ENCODE measurements at regions not wholly inside any gene's neighbourhood (a gene's known extent, or its start where the extent isn't known, plus 50 kb on each side); places are given as distances from the start of the nearest gene placed in this dataset.

DNA sequence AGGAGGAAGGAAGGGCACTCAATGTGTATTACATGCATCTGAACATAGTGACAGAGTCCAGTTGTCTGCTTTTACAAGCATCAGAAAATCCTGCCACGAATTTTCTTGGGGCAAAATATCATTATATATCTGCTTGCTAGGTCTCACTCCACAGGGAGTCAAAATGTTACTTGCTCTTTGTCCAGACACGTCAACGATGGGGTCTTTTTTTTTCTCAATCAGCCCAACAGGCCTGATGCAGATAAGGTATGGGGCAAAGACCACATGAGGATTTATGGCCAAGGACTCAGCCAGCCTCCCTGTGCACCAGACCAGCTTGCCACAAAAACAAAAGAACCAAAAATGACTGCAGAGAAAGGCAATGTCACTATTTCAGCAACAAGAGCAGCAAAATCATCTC is 323.4 kb upstream of the PKDCC start:
- TF ChIP-seq, protein P1, sequence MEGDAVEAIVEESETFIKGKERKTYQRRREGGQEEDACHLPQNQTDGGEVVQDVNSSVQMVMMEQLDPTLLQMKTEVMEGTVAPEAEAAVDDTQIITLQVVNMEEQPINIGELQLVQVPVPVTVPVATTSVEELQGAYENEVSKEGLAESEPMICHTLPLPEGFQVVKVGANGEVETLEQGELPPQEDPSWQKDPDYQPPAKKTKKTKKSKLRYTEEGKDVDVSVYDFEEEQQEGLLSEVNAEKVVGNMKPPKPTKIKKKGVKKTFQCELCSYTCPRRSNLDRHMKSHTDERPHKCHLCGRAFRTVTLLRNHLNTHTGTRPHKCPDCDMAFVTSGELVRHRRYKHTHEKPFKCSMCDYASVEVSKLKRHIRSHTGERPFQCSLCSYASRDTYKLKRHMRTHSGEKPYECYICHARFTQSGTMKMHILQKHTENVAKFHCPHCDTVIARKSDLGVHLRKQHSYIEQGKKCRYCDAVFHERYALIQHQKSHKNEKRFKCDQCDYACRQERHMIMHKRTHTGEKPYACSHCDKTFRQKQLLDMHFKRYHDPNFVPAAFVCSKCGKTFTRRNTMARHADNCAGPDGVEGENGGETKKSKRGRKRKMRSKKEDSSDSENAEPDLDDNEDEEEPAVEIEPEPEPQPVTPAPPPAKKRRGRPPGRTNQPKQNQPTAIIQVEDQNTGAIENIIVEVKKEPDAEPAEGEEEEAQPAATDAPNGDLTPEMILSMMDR (IDR thresholded peaks at IDR 0.05) = no peak
- TF ChIP-seq POLR2A (IDR thresholded peaks at IDR 0.05) = no peak
